ENCODE measurements at regions not wholly inside any gene's neighbourhood (a gene's known extent, or its start where the extent isn't known, plus 50 kb on each side); places are given as distances from the start of the nearest gene placed in this dataset.
"Not testable (repeated sequence)": the region's sequence is repeated elsewhere in the genome, so short reads cannot be mapped to it uniquely, and the experiment has no call there.

DNA sequence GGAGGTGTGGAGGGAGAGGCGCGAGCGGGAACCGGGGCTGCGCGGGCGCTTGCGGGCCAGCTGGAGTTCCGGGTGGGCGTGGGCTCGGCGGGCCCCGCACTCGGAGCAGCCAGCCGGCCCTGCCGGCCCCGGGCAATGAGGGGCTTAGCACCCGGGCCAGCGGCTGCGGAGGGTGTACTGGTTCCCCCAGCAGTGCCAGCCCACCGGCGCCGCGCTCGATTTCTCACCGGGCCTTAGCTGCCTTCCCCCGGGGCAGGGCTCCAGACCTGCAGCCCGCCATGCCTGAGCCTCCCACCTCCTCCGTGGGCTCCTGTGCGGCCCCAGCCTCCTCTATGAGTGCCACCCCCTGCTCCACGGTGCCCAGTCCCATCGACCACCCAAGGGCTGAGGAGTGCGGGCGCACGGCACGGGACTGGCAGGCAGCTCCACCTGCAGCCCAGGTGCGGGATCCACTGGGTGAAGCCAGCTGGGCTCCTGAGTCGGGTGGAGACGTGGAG lies 141.4 kb downstream of the SPRY1 start:
- not testable (repeated sequence) for DNase-seq (ENCODE audit: low read depth)

- DNase-seq (ENCODE audit: low read depth): no peak
Measured at GRCh38 chr4:123545667-123546572, 149.3 kb downstream of the SPRY1 start.

GRCh38 chr4:123546573-123547060 lies 150.0 kb downstream of the SPRY1 start:
- no peak for DNase-seq (ENCODE audit: low read depth)

GRCh38 chr4:123547216-123548165 lies 150.9 kb downstream of the SPRY1 start:
- no peak for DNase-seq (ENCODE audit: low read depth)

DNA sequence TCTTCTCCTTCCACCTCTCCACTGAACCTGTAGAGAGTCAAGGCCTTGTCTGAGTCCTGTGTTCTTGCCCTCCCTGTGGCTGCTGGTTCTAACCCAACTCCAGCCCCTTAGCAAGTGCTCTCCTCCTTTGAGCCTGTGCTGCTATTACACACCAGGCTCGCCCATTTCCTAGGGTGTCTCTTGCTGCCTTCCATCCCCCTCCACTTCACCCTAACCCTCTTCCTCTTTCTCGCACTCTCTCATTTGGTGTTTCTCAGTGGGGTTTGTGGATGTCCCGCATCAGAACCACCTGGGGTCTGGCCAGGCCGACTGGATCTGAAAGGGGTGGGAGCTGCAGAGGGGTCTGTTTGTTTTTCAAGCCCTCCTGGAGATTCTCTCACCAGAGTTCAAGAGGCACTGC lies 156.7 kb downstream of the SPRY1 start:
- no peak for DNase-seq (ENCODE audit: low read depth)

GRCh38 chr4:123553733-123554637 lies 157.4 kb downstream of the SPRY1 start:
- DNase-seq (ENCODE audit: low read depth): no peak

- no peak for DNase-seq (ENCODE audit: low read depth)
Measured at GRCh38 chr4:123554801-123555232, 158.2 kb downstream of the SPRY1 start.

DNA sequence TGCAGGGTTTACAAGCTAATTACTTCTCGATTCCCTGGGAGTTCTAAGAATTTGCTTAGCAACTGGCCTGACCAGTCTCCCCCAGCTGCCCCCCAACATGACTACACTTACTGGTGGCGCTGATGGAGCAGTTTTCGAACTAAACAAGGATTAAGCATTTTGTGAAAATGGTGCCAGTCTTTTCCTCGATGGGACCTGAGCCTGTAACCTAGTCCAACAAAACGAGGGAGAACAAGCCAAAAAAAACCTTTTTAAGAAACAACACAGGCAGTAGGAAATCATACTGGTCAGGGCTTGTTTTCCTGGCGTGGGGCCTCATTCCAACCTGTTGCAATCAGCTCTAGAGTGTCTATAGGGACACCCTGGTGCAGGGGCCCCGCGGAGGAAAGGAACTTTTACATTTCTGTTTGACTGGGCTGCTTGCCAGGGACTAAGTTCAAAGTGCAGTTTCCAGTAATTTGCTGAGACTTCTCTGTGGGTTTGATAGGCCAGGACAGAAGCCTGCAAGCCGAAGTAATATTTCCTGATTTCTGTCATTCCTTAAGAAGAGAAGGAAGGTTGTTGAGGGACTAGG lies 158.7 kb downstream of the SPRY1 start:
- peak; percentile 65 for DNase-seq (ENCODE audit: low read depth)

DNA sequence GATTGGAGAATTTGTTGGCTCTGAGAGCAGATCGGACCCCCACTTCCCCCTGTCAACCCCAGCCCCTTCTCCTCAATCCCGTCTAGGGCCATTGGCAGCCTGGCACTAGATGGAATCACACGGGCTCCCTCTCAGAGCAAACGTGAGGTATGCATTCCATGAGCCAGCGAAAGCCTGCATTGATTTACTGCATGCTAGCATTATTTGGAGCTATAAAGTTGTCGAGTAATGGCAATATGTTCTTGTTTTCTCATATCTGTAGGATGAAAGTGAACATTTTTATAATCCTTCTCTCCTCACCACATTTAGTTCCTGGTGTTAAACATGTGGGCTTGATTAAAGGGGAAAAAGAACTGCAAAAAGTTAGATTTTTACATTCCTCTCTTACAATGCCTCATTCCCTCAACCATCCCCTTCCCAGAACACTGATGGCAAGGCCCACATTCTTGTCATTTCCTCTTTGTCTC lies 159.2 kb downstream of the SPRY1 start:
- no peak for DNase-seq (ENCODE audit: low read depth)

- no peak for DNase-seq (ENCODE audit: low read depth)
Measured at GRCh38 chr4:123556526-123556925, 159.9 kb downstream of the SPRY1 start.

DNA sequence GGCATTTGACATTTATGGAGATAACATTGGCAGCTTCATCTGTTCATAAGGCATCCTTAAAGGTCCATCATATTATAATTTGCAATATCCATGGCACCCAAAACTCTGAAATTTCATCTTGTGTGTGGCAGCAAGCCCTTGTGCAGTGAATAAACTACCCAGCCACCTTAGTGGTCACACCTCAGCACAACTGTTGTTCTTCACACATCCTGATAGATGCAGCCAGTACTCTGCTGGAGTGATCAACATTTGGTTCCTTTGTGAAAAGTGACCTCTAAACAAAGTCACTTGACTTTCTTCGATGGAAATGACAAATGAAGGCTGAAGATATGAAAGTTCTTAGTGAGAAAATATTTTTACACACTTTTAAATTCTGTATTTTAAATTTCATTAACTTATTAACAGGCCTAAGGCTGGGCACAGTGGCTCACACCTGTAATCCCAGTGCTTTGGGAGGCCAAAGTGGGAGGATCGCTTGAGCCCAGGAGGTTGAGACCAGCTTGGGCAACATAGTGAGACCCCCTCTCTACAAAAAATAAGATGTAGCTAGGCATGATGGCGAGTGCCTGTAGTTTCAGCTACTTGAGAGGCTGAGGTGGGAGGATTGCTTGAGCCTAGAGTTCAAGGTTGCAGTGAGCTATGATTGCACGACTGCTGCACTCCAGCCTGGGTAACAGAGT lies 161.4 kb downstream of the SPRY1 start:
- no peak for DNase-seq (ENCODE audit: low read depth)

DNA sequence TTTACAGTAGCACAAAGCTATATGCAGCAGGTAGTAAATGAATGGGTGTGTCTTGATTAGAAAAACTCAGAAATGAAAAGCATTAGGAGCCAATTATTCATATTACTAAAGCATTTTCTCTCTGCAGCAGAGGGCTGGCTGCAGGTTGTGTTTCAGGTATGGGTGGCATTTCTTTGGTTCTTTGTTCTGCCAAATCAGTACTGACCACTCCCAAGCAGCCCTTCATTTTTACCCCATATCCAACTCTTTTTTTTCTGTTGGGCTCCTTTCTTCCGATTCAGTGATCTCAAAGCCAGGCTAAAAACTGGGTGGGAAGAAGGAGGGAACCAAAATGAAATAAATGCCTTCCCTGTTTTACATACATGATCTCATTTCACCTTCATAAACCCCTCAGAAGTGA lies 162.3 kb downstream of the SPRY1 start:
- DNase-seq (ENCODE audit: low read depth): no peak

GRCh38 chr4:123559955-123560871 lies 163.6 kb downstream of the SPRY1 start:
- no peak for DNase-seq (ENCODE audit: low read depth)

GRCh38 chr4:123561525-123561924 lies 164.9 kb downstream of the SPRY1 start:
- no peak for DNase-seq (ENCODE audit: low read depth)

- DNase-seq (ENCODE audit: low read depth): no peak
Measured at GRCh38 chr4:123562994-123563750, 166.6 kb downstream of the SPRY1 start.

GRCh38 chr4:123564758-123565346 lies 168.3 kb downstream of the SPRY1 start:
- DNase-seq (ENCODE audit: low read depth): no peak

GRCh38 chr4:123568936-123569335 lies 172.3 kb downstream of the SPRY1 start:
- DNase-seq (ENCODE audit: low read depth): no peak

DNA sequence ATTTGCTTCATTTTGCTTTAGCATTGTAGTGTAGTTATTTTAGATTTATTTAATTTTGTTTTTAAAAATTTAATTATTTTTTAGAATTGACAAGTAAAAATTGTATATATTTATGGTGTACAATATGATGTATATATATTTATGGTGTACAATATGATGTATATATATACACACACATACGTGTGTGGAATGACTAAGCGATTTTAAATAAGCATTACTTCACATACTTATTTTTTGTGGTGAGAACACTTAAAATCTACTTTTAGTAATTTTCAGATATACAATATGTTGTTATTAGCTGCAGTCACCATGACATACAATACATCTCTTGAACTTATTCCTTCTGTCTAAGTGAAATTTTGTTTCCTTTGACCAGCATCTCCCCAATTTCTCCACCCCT lies 172.9 kb downstream of the SPRY1 start:
- no peak for DNase-seq (ENCODE audit: low read depth)

All from forelimb muscle (tissue), 1 donor.